Body of pancreas (tissue), 4 donors: ENCODE measurements at regions not wholly inside any gene's neighbourhood (a gene's known extent, or its start where the extent isn't known, plus 50 kb on each side); places are given as distances from the start of the nearest gene placed in this dataset.
"Not testable (repeated sequence)": the region's sequence is repeated elsewhere in the genome, so short reads cannot be mapped to it uniquely, and the experiment has no call there.

Experiments used
- ATAC-seq: fragments of 150-250 bp; one replicate; pipeline ENCODE4 v1.9.1; 2016
- DNase-seq, 4 donors: peaks; one replicate each; pipeline ENCODE4 v3.0.0-alpha.2; 2019
- H3K27ac ChIP-seq, 4 donors: fragments of 200-600 bp; sonication (generic); 1 replicate in 3 of 4; 2 replicates in 1 of 4; pipeline versions ENCODE4 v1.5.1 to v1.6.1; 2016 to 2019; ENCODE audit warnings: mild to moderate bottlenecking in 1 of 4, mixed read lengths in 1 of 4, moderate library complexity in 1 of 4
- H3K27me3 ChIP-seq, 2 donors: fragments of 200-600 bp; sonication (generic); one replicate each; pipeline ENCODE4 v1.6.0; 2016; ENCODE audit warnings: mild to moderate bottlenecking in 1 of 2
- H3K36me3 ChIP-seq, 2 donors: fragments of 200-600 bp; sonication (generic); replicated peaks in 1 of 2; 2 replicates each; pipeline ENCODE4 v1.5.1; 2016; ENCODE audit warnings: low read depth in 2 of 2; ENCODE audit not compliant: insufficient read depth in 1 of 2
- H3K4me1 ChIP-seq: fragments of 200-600 bp; sonication (generic); one replicate; pipeline ENCODE4 v1.6.0; 2016
- H3K4me3 ChIP-seq, 2 donors: fragments of 200-600 bp; sonication (generic); 1 replicate in 1 of 2; 2 replicates in 1 of 2; pipeline ENCODE4 v1.5.1; 2016 to 2019
- H3K9me3 ChIP-seq, 3 donors: fragments of 200-600 bp; sonication (generic); 1 replicate in 2 of 3; 2 replicates in 1 of 3; pipeline ENCODE4 v1.5.1; 2016
- POLR2A ChIP-seq, 3 donors: fragments of 450-650 bp; IDR thresholded peaks; one replicate each; pipeline ENCODE4 v1.6.1; 2016; ENCODE audit warnings: antibody characterized with exemption in 3 of 3, mild to moderate bottlenecking in 2 of 3
- WGBS, 2 donors: methylation state at CpG; one replicate each; pipeline ENCODE4 v1.1.5; 2017; 5-methylcytosine and 5-hydroxymethylcytosine counted together
- intact Hi-C: fragments of 100-400 bp; cut with DNase I; formaldehyde crosslinking; loops from one replicate; pipeline ENCODE4 v1.15.1; 2023
- TF ChIP-seq, protein P1 (sequence below), 7 experiments: fragments of 450-650 bp in 4 of 7; fragments of 200-600 bp in 3 of 7; sonication (generic) in 3 of 7; IDR thresholded peaks; one replicate each; pipeline ENCODE4 v1.5.1; 2016 to 2019; ENCODE audit warnings: antibody characterized with exemption in 7 of 7

DNA sequence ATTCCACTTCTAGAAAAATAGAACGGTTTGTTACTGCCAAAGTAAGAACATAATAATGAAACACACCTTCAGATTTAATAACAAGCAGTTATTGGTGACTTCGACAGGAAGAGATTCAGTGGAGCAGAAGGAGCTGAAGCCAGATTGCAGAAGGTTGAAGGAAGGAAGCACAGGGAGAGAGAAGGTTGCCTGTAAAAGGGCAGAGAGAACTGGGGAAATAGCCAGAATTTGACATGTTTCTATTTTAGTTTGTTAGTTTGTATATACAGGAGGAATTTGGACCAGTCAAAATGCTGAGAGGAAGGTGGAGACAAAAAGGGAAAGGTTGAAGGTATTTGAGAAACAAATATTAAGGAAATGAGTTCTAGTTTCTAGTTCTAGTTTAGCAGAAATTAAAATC is 269.2 kb upstream of the ELAVL2 start:
- intact Hi-C loops = no loop called here
- no peaks in the 10 kb centered on the region for H3K4me1 ChIP-seq
- H3K9me3 ChIP-seq = no peaks in the 10 kb centered on the region
- no peaks in the 10 kb centered on the region for H3K36me3 ChIP-seq
- WGBS, 2 donors = 50 to 58% methylated on average over 2 of the region's 2 CpGs
- no peak overlapping the region for H3K27ac ChIP-seq
- no peak for DNase-seq
- H3K4me3 ChIP-seq = no peak overlapping the region
- no peak for ATAC-seq
- TF ChIP-seq POLR2A (IDR thresholded peaks at IDR 0.05) = no peak
- H3K27me3 ChIP-seq = no peaks in the 10 kb centered on the region

DNA sequence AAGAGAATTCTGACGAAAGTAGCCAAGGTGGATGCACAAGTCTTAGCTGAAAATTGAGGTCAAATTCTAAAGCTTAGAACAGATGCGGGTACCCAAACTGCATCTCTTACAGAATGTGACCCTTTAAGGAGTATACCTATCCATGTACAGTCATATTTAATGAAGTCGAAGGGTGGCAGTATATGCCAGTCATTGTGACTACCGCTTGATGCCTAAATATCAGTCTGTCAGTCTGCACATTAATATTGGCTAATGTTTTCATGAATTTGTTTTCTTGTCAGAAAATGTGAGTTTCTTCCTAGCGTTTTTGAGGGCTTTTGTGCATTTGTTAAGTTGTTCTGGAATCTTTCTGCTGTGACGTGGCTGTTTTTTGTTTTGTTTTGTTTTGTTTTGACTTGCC is 264.5 kb upstream of the ELAVL2 start:
- no peaks in the 10 kb centered on the region for H3K4me1 ChIP-seq
- WGBS, 2 donors = 64 to 66% methylated on average over 6 of the region's 6 CpGs
- intact Hi-C loops = no loop called here
- no peak for ATAC-seq
- H3K36me3 ChIP-seq = no peaks in the 10 kb centered on the region
- no peak overlapping the region for H3K4me3 ChIP-seq
- no peaks in the 10 kb centered on the region for H3K9me3 ChIP-seq
- no peak overlapping the region for H3K27ac ChIP-seq
- TF ChIP-seq POLR2A (IDR thresholded peaks at IDR 0.05) = no peak
- TF ChIP-seq, protein P1, sequence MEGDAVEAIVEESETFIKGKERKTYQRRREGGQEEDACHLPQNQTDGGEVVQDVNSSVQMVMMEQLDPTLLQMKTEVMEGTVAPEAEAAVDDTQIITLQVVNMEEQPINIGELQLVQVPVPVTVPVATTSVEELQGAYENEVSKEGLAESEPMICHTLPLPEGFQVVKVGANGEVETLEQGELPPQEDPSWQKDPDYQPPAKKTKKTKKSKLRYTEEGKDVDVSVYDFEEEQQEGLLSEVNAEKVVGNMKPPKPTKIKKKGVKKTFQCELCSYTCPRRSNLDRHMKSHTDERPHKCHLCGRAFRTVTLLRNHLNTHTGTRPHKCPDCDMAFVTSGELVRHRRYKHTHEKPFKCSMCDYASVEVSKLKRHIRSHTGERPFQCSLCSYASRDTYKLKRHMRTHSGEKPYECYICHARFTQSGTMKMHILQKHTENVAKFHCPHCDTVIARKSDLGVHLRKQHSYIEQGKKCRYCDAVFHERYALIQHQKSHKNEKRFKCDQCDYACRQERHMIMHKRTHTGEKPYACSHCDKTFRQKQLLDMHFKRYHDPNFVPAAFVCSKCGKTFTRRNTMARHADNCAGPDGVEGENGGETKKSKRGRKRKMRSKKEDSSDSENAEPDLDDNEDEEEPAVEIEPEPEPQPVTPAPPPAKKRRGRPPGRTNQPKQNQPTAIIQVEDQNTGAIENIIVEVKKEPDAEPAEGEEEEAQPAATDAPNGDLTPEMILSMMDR (IDR thresholded peaks at IDR 0.05) = no peak
- no peaks in the 10 kb centered on the region for H3K27me3 ChIP-seq
- DNase-seq = no peak

DNA sequence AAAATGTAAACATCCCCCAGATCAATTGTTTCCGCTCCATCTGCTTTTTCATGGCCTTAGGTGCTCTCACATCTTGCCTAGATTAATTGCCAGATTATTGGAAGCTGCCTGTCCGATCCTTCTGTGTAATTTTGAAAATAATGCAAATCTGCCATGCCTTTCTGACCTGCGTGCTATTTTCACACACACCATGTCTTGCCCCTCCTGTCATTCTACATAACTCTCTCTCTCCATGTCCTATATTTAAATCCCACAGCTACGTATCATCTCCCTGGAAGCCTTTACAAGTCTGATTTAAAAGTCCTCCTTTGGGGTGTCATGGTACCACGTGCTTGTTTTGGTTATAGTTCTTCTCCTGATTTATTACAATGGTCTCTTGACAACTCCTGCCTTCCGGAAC is 247.6 kb upstream of the ELAVL2 start:
- peaks cover 0 to 3% (median 0%) of the 10 kb centered on the region in 3 donors for H3K9me3 ChIP-seq
- no peaks in the 10 kb centered on the region for H3K36me3 ChIP-seq
- H3K27ac ChIP-seq = no peak overlapping the region
- intact Hi-C loops = no loop called here
- 28 to 35% methylated on average over 6 of the region's 6 CpGs for WGBS, 2 donors
- no peak overlapping the region for H3K4me3 ChIP-seq
- TF ChIP-seq, protein P1 (IDR thresholded peaks at IDR 0.05) = no peak
- TF ChIP-seq POLR2A (IDR thresholded peaks at IDR 0.05) = no peak
- ATAC-seq (no peak), DNase-seq (no peak)
- H3K4me1 ChIP-seq = no peaks in the 10 kb centered on the region
- no peaks in the 10 kb centered on the region for H3K27me3 ChIP-seq

DNA sequence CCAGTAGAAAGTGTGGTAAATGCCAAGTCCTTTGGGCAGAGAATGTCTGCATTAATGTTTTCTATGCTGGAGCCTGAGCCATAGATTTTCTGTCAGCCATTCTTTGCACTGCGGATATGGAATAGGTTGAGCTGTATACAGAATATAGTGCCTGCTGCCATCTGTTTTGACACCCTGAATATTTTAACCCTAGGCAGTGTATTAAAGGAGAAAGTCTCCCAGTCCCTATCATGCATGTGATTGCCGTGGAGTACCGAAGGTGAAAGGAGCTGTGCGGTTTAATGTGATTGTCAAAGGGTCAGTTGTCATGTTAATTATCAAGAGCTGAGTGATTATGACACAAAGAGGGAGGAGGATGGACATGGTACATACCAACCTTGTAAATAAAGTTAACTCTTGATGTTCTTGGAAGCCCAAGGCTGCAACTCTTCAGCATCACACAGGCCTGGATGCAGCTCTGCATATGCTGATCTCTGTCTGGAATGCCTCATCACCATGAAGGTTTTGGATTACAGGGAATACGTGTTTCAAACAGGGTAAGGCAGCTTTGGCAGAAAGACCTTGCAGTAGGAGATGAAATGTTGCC is 247.1 kb upstream of the ELAVL2 start:
- no peaks in the 10 kb centered on the region for H3K36me3 ChIP-seq
- H3K27ac ChIP-seq = no peak overlapping the region
- DNase-seq (no peak), ATAC-seq (no peak)
- no peak overlapping the region for H3K4me3 ChIP-seq
- intact Hi-C loops = no loop called here
- H3K9me3 ChIP-seq = peaks cover 0 to 1% (median 0%) of the 10 kb centered on the region in 3 donors
- no peaks in the 10 kb centered on the region for H3K27me3 ChIP-seq
- 24 to 28% methylated on average over 5 of the region's 5 CpGs for WGBS, 2 donors
- no peaks in the 10 kb centered on the region for H3K4me1 ChIP-seq
- TF ChIP-seq POLR2A (IDR thresholded peaks at IDR 0.05) = no peak

DNA sequence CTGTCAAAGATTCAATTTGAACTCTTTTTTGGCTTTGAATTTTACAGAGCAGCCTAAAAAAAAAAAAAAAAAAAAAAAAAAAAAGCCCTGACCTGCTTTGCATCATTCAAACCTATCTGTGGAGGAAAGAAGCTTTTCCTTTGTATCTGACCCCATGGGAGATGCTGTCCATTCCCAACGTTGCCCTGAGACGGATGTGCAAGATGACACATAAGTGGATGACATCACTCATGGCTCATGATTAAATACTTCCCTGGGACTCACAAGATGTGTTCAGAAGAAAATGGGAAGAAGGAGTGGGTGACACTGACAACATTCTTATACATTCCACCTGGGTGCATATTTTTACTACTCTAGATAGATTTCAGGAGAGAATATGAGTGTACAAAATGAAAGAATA is 245.7 kb upstream of the ELAVL2 start:
- TF ChIP-seq POLR2A (IDR thresholded peaks at IDR 0.05) = no peak
- TF ChIP-seq, protein P1 (IDR thresholded peaks at IDR 0.05) = no peak
- no peaks in the 10 kb centered on the region for H3K4me1 ChIP-seq
- intact Hi-C loops = no loop called here
- H3K27ac ChIP-seq = no peak overlapping the region
- no peaks in the 10 kb centered on the region for H3K9me3 ChIP-seq
- H3K4me3 ChIP-seq = no peak overlapping the region
- H3K36me3 ChIP-seq = no peaks in the 10 kb centered on the region
- no peak for ATAC-seq
- 29 to 36% methylated on average over 2 of the region's 2 CpGs for WGBS, 2 donors
- no peak for DNase-seq
- no peaks in the 10 kb centered on the region for H3K27me3 ChIP-seq

DNA sequence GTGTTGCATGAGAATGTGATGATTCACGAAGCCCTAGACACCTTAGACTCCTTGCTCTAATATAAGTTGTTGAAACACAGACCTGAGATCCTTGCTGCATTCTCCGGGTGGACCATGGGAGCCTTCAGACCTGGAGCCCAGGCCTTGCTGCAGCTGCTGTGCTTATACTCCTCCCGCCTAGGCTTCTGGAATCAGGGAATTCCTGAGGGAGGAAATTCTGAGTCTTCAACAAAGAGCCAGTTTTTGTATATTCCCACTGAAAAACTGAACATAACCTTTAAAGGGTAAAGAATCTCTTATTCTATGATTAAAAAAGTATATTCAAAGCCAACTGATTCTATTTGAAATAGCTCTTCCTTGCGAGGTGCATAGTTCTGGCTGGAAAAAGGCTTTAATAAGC is 245.1 kb upstream of the ELAVL2 start:
- Histone ChIP-seq H3K27me3 (no peaks in the 10 kb centered on the region), H3K4me3 (no peak overlapping the region), H3K27ac (no peak overlapping the region), H3K36me3 (no peaks in the 10 kb centered on the region), H3K4me1 (no peaks in the 10 kb centered on the region), H3K9me3 (no peaks in the 10 kb centered on the region)
- ATAC-seq = no peak
- TF ChIP-seq, protein P1 (IDR thresholded peaks at IDR 0.05) = no peak
- TF ChIP-seq POLR2A (IDR thresholded peaks at IDR 0.05) = no peak
- no peak for DNase-seq
- 58 to 67% methylated on average over 4 of the region's 4 CpGs for WGBS, 2 donors
- intact Hi-C loops = no loop called here

DNA sequence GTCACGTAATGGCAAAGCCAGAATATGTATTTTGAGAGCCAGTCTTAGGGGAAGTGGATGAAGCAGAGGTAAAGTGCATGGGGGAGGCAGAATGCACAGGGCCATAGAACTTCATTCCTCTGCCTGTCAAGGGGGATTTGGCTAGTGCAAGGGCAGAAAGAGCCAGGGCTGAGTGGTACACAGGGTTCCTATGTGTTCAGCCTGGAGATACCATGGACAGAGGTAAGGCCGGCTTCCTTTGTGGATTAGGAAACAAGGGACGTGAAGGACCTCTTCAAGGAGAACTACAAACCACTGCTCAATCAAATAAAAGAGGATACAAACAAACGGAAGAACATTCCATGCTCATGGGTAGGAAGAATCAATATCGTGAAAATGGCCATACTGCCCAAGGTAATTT is 241.1 kb upstream of the ELAVL2 start:
- H3K4me3 ChIP-seq, H3K4me1 ChIP-seq, DNase-seq, H3K27me3 ChIP-seq, H3K9me3 ChIP-seq, intact Hi-C loops, ATAC-seq, H3K36me3 ChIP-seq, H3K27ac ChIP-seq: not testable (repeated sequence)
- WGBS, 2 donors = 32 to 46% methylated on average over 5 of the region's 5 CpGs
